ENCODE measurements at regions not wholly inside any gene's neighbourhood (a gene's known extent, or its start where the extent isn't known, plus 50 kb on each side); places are given as distances from the start of the nearest gene placed in this dataset.

DNA sequence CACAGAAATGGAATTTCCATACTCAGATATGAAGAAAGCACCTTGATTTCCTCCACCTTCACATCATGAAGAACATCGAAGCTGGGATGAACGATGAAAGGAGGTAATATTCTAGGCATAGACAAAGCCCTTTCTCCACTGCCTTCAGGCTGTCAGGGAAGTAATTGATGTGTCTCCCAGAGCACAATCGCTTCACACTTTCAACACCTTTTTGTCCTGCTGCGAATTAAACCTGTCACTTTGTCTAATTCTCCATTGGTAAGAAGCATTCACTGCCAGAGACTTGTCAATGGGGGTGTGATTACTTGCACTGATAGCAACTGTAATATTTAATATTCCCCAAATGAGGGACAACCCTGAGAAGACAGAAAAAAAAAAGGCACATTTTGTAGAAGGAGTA is 260.1 kb downstream of the ETS1 start:
- DNase-seq (ENCODE audit: low spot score), result no peak

- no peak for DNase-seq (ENCODE audit: low spot score)
Observed at GRCh38 chr11:128326791-128327190, 260.6 kb downstream of the ETS1 start.

- no peak for DNase-seq (ENCODE audit: low spot score)
Observed at GRCh38 chr11:128324531-128325141, 262.7 kb downstream of the ETS1 start.

DNA sequence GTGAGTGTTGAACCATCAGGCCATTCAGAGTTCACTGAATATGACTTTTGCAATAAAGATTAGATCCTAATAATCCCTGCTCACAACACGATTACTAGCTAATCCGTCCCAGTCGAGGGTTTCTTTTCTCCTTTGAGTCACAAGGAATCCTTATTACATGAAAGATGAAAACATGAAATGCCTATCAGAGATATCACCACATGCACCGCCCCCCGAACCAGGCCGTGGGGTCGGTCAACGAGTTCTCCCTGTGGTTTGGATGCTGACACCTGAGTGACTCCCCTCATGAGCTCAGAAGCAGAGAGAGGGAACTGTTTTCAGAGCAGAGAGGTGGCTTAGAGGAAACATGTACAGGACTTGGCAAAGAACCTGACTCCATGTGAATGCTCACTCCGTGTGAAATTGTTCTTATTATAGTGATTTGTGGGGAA is 263.3 kb downstream of the ETS1 start:
- no peak for DNase-seq (ENCODE audit: low spot score)

- DNase-seq (ENCODE audit: low spot score), result peak; percentile 45
Observed at GRCh38 chr11:128323381-128323780, 264.0 kb downstream of the ETS1 start.

DNA sequence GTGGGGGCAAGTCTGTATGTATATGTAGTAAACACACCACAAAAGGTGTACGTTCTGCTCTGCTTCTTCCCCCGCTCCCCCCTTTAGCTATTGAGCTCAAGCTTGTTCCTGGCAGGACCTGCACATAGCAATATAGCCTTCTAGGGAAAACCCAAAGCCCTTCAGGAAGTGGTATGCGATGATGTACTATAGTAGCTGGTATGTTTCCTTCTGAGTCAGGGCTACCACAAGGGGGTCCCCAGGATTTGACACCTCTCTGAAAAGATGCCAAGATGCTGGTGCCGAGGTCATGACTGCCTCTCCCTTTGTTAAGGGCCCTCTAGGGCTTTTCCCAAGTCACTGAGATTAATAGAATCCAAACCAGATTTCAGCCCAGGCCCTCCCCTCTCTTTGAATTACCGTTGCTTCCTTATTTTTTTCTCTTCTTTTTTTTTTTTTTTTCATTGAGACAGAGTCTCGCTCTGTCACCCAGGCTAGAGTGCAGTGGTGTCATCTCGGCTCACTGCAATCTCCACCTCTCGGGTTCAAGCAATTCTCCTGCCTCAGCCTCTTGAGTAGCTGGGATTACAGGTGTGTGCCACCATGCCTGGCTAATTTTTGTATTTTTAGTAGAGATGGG is 268.4 kb downstream of the ETS1 start:
- DNase-seq (ENCODE audit: low spot score), result no peak

GRCh38 chr11:128316541-128317227 is 270.7 kb downstream of the ETS1 start:
- DNase-seq (ENCODE audit: low spot score), result no peak

DNA sequence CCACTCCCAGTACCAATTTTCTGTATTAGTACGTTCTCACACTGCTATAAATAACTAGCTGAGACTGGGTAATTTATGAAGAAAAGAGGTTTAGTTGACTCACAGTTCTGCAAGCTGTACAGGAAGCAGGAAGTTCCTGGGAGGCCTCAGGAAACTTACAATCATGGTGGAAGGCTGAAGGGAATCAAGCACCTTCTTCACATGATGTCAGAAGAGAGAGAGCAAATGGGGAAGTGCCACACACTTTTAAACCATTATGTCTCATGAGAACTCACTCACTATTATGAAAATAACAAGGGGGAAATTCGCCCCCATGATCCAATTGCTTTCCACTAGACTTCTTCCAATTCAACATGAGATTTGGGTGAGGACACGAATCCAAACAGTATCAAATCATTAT is 271.4 kb downstream of the ETS1 start:
- DNase-seq (ENCODE audit: low spot score), result no peak

DNA sequence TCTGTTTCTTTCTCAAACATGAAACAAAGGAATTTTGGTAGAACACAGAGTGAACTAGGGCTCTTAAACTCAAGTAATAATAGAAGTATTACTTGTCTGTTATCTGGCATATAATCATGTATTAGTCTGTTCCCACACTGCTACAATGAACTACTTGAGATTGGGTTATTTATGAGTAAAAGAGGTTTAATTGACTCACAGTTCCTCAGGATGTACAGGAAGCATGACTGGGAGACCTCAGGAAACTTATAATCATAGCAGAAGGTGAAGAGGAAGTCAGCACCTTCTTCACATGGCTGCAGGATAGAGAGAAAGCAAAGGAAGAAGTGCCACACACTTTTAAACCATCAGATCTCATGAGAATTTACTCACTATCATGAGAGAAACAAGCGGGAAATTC is 273.4 kb downstream of the ETS1 start:
- DNase-seq (ENCODE audit: low spot score), result no peak

DNA sequence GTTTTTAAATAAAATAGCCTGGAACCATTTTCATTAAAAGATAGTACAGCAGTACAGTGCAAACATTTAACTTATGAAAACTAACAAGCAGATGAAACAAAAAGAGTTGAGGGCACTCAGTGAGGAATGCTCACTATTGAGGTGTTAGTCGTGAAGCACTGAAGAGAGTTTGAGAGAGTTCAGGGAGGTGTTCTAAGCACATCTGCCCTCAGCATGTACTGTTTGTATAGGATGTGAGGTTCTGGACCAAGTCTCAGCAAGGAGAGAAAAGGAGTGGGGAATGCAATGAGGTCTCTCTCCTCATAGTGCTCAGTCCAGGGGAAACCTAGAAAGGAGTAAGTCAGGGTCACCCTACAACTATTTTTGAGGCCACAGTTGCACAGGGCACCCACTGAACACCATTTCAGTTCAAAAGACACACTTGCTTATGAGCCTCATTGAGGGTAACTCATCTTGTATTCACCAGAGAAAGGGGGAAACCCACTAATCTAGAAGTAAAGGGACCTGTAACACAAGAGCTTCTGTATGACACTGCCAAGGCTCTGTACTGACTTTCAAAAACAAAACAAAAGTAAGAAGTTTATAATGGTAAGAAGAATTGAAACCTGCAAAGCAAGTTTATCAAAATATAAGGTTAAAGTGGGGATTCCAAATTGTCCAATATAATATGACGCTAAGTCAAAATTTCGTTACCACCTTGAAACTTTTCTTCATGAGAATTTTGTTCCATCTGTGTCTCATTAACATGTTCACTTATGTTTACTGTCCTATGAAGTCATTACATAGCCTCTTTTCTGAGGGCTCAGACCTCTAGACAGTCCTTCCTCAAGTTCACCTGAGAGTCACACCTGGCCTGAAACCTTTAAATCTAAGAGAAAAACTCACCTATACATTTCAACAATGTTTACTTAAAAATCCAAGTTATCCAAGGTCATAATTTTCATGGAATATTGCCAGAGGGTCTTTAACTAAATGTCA is 275.3 kb downstream of the ETS1 start:
- no peak for DNase-seq (ENCODE audit: low spot score)

DNA sequence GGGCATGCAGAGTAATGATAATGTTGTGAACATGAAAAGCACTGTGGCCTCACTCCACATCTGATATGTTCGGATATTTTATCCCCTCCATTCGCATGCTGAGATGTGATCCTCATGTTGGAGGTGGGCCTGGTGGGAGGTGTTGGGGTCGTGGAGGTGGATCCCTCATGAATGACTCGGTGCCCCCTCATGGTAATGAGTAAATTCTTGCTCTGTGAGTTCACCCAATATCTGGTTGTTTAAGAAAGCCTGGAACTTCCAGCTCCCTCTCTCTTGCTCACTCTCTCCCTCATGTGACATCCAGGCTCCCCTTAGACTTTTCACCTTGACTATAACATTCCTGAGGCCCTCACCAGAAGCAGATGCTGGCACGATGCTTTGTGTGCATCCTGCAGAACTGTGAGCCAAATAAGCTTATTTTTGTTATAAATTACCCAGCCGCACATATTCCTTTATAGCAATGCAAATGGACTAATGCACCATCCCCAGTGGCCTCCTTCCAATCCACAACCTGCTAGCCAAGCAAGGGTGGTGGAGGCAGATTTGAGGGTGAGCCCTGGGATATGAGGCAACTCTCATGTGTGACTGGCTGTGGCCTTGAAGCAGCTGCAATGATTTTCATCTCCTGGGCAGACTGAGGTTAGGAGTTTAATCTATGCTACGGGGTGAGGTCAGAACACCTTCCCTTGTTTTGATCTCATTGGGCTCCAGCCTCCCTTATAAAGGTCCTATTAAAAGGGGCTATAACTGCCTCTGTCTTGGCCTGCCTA is 276.5 kb downstream of the ETS1 start:
- DNase-seq (ENCODE audit: low spot score), result no peak

DNA sequence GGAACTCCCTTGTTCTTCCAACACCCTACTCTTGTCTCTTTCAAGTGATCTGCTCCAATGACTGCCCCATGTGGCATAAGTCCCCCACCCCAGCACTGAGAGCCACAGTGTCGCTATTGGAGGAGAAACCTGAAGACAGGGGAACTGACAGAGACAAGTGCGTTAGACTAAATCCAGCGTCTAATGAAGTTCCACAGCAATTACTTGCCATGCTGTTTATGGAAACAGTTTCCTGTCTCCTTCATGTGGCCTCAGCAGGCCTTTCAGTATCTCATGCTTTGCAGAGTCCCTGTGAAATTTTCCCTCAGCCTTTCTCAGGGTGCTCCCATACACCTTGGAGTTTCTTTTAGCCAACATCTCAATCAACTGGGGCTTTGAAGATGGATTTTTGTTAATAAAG is 277.4 kb downstream of the ETS1 start:
- DNase-seq (ENCODE audit: low spot score), result no peak

GRCh38 chr11:128308794-128309193 is 278.6 kb downstream of the ETS1 start:
- DNase-seq (ENCODE audit: low spot score), result no peak

DNA sequence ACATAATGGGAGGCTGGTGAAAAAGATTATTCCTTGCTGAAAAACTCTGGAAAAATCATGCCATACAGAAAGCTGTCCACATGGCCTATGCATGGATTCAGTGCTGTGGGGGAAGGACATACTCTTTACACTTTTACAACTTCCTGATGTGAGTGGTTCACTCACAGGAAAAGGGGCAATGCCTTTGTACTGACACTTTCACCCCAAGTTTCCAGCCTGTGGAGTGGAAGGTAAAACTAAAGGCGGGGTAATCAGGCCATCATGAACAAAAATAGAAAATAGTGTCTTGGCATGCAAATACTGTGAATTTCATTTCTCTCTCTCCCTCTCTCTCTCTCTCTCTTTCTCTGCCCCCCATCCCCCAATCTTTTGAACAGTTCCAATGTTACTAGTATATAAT is 281.8 kb downstream of the ETS1 start:
- no peak for DNase-seq (ENCODE audit: low spot score)

GRCh38 chr11:128304666-128305485 is 282.5 kb downstream of the ETS1 start:
- no peak for DNase-seq (ENCODE audit: low spot score)

- no peak for DNase-seq (ENCODE audit: low spot score)
Observed at GRCh38 chr11:128304116-128304515, 283.2 kb downstream of the ETS1 start.

DNA sequence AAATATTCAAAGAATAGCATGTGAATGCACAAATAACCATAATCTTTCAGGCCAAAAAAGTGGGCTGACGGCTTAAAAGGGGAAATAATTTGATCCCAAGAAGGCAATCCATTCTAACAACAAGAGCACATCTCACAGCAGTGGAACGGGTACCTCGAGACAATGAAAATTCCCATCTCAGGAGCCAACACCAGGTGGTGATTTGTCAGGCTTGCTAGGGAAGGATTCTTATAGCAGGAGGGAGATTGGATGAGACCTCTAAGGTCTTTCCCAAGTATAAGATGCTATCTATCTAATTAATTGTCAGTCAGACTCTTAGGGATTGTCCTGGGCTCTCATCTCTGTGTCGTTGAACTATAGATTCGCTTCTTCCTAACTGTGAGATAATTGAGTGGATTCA is 284.0 kb downstream of the ETS1 start:
- DNase-seq (ENCODE audit: low spot score), result no peak

GRCh38 chr11:128302425-128303186 is 284.8 kb downstream of the ETS1 start:
- no peak for DNase-seq (ENCODE audit: low spot score)

- DNase-seq (ENCODE audit: low spot score), result no peak
Observed at GRCh38 chr11:128301756-128302155, 285.6 kb downstream of the ETS1 start.

DNA sequence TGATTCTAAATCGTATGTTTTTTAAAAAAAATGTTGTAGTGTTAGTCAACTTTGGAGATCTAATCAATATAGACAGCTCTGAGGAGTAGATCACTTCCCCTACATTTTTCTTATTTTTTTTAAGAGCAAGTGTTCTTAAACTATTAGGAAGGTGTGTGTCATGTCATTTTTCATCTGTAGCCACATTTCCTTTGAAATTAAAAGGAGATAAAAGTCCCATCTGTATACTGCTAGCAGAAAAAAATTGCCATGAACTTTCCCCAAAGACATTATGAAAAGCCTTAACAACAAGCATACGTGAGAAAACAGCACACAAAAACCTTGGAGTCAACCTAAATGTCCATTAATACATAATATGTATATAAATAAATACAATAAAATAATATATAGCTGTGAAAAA is 286.6 kb downstream of the ETS1 start:
- no peak for DNase-seq (ENCODE audit: low spot score)

Data from AG08396 (cell line).